GM12864 (cell line): ENCODE measurements at regions not wholly inside any gene's neighbourhood (a gene's known extent, or its start where the extent isn't known, plus 50 kb on each side); places are given as distances from the start of the nearest gene placed in this dataset.

Source experiments
- DNase-seq: peaks from one replicate; pipeline ENCODE4 v3.0.0-alpha.2; 2011; ENCODE audit warnings: low read depth
- H3K4me3 ChIP-seq: 2 replicates; pipeline ENCODE4 v1.5.1; 2011; ENCODE audit warnings: mild to moderate bottlenecking, low read depth, low read length, control low read depth
- TF ChIP-seq, protein P1 (sequence below): IDR thresholded peaks from 2 replicates; pipeline ENCODE4 v1.5.1; 2011; ENCODE audit warnings: low read depth, mild to moderate bottlenecking, moderate library complexity, low read length, control low read depth, inconsistent platforms; ENCODE audit errors: missing control alignments

DNA sequence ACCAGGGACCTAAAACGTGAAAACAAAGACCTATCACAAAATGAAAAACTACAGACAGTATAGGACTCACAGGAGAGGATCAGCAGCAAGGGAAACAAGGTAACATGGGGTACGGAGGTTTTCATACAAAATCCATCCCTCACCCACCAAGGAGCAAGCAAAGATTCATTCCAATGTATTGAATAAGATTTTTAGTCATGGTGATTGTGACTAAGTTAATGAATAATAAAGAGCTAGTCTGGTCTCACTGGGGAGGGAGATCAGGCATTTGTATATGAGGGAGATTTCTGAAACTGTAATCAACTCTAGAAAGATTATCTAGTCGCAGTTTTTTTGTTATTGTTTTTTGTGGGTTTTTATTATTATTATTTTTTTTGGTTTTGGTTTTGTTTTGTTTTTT is 336.5 kb upstream of the MMADHC start:
- no peak overlapping the region for H3K4me3 ChIP-seq
- TF ChIP-seq, protein P1, sequence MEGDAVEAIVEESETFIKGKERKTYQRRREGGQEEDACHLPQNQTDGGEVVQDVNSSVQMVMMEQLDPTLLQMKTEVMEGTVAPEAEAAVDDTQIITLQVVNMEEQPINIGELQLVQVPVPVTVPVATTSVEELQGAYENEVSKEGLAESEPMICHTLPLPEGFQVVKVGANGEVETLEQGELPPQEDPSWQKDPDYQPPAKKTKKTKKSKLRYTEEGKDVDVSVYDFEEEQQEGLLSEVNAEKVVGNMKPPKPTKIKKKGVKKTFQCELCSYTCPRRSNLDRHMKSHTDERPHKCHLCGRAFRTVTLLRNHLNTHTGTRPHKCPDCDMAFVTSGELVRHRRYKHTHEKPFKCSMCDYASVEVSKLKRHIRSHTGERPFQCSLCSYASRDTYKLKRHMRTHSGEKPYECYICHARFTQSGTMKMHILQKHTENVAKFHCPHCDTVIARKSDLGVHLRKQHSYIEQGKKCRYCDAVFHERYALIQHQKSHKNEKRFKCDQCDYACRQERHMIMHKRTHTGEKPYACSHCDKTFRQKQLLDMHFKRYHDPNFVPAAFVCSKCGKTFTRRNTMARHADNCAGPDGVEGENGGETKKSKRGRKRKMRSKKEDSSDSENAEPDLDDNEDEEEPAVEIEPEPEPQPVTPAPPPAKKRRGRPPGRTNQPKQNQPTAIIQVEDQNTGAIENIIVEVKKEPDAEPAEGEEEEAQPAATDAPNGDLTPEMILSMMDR, result no peak
- DNase-seq, result no peak

DNA sequence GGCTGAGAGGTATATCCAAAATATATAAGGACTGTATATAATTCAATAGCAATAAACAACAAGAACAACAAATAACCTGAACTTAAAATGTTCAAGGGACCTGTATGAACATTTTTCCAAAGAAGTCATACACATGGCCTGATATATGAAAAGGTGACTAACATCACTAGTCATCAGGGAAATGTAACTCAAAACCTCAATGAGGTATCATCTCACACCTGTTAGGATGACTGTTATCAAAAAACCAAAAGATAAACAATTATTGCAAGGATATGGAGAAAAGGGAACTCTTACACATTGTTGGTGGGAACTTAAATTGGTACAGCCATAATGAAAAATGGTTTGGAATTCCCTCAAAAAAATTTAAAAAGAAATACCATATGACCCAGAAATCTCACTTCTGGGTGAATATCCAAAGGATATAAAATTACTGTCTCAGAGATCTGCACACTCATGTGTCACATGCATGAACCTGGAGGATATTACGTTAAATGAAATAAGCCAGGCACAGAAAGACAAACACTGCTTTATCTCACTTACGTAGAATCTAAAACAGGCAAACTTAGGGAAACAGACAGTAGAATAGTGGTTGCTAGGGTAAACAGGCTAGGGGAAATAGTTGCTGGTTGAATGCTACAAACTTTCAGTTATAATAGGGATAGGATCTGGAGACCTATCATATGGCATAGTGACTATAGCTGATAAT is 334.5 kb upstream of the MMADHC start:
- TF ChIP-seq, protein P1, result no peak
- H3K4me3 ChIP-seq, result no peak overlapping the region
- no peak for DNase-seq

DNA sequence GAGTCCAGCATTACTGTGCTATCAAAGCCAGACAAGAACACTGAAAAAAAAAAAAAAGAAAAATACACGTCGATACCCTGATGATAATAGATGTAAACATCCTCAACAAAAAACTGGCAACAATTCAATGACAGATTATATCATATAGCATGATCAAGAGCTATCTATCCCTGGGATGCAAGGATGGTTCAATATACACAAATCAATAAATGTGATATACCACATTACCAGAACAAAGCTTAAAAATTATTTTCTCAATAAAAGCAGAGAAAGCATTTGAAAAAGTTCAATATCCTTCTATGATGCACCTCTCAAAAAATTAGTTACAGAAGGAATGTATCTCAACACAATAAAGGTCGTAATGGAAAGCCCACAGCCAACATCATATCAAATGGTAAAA is 332.8 kb upstream of the MMADHC start:
- no peak for DNase-seq
- TF ChIP-seq, protein P1, result no peak
- no peak overlapping the region for H3K4me3 ChIP-seq

DNA sequence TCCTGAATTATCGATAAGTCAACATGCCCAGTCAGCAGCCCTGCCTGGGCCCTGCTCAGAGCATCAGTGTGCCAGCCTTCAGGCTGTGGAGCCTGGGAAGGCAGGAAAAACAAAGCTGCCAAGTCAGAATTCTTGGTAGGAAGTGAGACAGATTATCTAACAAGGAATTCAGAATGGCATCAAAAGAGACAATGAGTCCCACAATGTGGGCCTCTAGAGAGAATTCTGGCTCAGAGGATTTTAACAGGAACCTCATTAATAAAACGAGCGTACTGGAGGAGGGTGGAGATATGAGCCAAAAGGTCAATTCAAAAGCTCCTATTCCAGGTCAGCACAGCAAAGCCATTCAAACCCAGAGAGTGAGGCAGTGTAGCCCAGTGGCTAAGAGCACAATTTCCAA is 327.6 kb upstream of the MMADHC start:
- TF ChIP-seq, protein P1, result no peak
- no peak for DNase-seq
- no peak overlapping the region for H3K4me3 ChIP-seq

DNA sequence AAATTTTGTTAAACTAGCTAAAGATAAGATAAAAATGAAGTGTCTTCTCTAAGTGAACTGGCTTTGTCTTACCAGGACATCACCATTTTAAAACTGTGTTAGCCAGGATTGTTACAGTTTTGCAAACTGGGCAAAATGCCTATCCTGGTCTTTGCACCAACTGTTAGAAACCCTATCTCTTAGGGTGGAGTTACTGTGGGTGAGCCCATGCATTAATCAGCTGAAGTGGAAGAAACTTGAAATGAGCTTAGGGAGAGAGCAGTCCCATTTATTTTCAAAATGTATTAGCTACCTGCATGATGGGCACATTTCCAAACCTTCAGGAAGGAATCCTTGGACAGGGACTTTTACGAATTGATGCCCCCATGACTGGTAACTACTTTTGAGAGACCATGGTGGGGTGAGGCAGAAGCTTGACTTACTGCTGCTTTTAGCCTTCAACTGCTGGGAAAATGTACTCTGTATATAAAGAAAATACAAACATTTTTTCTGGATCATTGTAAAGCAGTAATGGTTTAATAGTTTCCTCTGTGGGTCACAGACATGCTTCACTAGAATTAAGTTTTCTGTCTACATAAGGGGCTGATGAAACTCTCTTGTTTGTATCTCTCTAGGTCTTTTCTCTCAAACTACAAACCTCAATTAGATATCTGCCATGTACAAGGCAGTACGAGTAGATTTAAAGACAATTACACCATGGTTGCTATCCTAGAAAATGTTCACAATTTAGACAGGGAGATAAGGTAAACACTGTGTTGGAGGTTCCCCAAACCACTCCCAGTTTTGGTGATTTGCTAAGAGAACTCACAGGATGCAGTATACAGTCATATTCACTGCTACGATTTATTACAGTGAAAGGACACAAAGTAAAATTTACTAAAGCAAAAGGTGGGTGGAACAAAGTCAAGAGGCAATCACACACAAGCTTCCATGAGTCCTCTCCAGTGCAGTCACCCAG is 321.4 kb upstream of the MMADHC start:
- DNase-seq, result no peak
- H3K4me3 ChIP-seq, result no peak overlapping the region
- TF ChIP-seq, protein P1, result no peak

DNA sequence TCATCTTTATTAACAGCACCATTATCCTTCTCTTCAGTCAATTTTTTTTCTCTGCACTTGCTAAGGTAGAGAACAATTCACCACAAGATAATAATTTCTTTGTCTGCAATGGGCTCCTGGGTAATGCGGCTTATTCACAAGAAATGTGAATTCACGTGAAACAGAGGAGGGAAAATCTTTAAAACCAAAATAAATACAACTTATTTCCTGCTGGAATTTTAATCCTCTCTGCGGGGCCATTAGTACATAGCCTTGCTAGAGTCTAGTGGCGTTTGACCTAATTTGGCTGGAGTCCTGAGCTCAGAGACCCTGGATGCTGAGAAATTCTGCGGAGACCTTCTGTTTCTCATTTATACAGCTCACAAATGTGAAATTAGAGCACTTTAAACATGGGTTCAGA is 319.3 kb upstream of the MMADHC start:
- no peak overlapping the region for H3K4me3 ChIP-seq
- no peak for DNase-seq
- TF ChIP-seq, protein P1, result no peak
